Stimulated activated CD4-positive, alpha-beta T cell treated with anti-CD3 and anti-CD28 coated beads, Interleukin-2, amount 100 ng/mL, for 48 hours (primary cell): ENCODE measurements at regions not wholly inside any gene's neighbourhood (a gene's known extent, or its start where the extent isn't known, plus 50 kb on each side); places are given as distances from the start of the nearest gene placed in this dataset.
"Not testable (repeated sequence)": the region's sequence is repeated elsewhere in the genome, so short reads cannot be mapped to it uniquely, and the experiment has no call there.

Source experiments
- DNase-seq, 2 donors: peaks; one replicate each; pipeline ENCODE4 v3.0.0-alpha.2; 2020

DNA sequence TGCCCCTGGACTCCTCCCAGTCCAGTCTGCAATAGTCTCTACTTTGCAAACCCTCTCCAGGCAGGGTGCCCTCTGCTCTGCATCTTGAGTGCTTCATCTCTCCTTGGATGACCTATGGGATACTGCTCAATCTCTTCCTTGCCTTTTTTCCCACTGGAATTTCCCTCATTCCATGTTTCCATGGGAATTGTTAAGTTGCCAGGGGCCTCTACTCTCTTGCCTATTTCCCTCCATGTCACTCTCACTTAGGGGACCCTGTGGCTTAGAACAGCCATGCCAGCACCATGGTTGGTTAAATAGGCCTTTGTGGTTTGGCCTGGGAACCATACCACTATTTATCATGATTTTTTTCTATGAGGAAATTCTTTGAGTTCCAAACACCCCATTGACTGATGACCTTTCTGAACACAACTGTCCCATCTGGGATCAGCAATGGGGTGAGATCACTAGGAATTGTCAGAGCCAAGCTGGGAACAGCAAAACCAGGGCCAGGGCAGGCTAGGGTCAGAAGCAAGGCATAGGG lies 91.4 kb upstream of the RBMS1 start:
- DNase-seq: no peak

DNA sequence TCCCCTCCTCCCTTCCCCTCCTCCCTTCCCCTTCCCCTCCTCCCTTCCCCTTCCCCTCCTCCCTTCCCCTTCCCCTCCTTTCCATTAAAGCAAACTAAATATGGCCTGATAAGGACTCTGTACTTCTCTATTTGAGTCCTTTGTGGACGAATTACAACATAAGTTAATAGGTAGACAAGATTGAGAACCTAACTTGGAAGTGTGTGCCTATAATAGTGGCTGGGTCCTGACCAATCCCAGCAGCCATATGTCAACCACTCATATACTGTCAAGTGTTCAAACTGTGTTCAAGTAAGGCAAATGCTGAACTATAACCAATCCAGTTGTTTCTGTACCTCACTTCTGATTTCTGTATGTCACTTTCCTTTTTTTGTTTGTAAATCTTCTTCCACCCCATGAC lies 97.1 kb upstream of the RBMS1 start:
- DNase-seq: no peak

DNA sequence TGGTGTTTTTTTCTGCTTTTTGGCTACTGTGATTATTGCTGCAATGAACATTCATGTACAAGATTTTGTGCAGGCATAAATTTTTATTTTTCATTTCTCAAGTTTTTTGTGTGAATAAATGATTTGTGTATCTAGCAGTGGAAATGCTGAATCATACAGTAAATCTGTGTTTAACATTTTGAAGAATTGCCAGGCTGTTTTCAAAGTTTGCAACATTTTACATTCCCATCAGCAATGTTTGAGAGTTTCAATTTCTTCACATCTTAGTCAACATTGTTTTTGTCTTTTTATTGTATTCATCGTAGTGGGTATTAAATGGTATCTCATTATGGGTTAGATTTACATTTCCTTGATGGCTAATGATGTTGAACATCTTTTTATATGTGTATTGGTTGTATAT lies 98.8 kb upstream of the RBMS1 start:
- DNase-seq: no peak

DNA sequence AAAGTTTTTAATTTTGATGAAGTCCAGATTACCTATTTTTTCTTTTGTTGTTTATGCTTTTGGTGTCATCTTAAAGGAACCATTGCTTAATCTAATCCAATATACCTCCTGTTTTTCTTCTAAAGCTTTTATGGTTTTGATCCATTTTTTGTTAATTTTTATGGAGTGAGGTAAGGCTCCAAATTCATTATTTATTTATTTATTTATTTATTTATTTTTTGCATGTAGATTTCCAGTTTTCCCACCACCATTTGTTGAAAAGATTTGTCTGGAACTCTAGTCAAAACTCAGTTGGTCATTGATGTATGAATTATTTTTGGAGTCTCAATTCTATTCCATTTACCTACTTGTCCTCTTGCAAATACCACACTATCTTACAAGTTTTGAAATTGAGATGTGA lies 99.4 kb upstream of the RBMS1 start:
- DNase-seq: no peak

DNA sequence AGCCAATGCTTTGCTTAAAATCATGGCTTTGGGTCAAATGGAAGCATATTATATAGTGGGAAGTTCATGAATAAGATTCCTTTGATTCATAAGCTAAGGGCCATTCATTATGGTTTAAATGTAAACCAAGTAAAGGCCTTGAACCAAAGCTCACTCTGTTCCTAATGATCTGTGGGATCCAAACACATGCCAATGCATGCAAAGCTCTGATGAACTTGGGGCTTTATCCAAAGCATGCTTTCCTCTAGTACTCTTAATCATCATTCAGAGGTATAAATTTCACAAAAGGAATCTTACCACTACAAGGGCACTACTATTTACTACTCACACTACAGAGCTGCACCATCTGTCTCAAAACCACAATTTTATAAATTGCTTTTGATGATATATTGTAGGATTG lies 102.8 kb upstream of the RBMS1 start:
- DNase-seq: no peak

DNA sequence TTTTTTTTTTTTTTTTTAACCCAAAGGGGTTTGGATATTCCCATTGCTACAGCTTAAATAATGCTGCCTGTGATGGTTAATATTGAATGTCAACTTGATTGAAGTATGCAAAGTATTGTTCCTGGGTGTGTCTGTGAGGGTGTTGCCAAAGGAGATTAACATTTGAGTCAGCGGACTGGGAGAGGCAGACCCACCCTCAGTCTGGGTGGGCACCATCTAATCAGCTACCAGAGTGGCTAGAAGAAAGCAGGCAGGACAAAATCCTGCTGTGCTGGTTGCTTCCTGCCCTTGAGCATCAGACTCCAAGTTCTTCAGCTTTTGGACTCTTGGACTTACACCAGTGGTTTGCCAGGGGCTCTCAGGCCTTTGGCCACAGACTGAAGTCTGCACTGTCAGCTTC lies 106.8 kb upstream of the RBMS1 start:
- not testable (repeated sequence) for DNase-seq

DNA sequence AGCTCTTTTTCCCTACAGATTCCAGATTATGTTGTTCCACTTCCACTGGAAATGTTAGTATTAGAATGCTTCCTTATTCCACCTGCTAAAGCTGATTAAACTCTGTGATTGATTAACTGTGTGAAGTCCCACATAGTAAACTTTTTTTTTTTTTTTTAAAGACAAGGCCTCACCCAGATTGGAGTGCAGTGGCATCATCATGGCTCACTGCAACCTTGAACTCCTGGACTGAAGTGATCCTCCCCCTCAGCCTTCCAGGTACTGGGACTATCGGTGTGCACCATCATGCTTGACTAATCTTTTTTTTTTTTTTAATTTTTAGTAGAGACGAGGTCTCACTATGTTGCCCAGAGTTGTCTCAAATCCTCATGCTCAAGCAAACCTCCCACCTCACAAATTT lies 108.5 kb upstream of the RBMS1 start:
- DNase-seq: no peak

DNA sequence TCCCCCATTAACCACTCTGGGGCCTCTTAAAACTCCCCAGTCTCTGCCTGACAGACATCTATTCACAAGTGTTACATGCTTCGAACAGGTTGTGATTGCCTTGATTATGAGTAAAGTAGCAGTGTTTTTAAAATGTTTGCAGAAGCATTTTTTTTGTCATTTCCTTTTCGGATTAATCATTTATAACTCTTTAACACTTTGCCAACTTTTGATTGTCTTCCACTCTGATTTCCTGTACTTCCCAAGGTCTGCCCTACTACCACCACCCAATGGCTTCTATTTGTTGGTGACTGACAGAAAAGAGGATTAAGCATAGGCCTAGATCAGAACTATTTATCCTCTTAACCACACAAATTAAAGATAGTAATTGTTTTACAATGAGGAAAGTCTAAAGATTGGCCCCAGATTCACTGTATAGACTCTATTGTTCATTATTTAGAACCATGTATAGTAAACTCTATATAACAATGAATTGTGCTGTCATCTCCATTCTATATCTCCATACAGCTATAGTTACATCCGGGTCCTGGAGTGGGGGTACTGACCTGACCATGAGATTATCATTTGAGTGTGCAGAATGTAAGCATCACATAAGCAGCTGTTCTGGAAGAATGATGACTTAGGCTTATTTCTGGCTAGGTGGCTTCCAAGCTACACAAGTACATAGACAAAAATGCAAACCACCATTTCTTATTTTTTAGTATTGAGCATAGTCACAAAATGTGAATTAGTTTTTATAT lies 110.3 kb upstream of the RBMS1 start:
- DNase-seq: no peak

DNA sequence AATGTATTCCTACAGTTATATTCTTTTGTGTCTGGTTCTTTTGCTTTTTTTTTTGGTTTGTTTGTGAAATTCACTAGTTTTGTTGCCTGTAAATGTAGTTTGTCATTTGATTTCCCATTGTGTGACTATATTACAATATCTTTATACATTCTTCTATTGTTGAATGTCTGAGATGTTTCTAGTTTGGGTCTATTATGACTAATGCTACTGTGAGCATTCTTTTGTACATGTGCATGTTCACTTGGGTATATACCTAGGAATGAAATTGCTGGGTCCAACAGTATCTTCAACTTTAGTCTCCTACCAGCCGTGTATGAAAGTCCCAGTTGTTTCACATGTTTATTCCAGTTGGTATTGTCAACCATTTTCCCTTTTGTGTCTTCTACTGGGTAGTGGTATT lies 112.7 kb upstream of the RBMS1 start:
- no peak for DNase-seq

DNA sequence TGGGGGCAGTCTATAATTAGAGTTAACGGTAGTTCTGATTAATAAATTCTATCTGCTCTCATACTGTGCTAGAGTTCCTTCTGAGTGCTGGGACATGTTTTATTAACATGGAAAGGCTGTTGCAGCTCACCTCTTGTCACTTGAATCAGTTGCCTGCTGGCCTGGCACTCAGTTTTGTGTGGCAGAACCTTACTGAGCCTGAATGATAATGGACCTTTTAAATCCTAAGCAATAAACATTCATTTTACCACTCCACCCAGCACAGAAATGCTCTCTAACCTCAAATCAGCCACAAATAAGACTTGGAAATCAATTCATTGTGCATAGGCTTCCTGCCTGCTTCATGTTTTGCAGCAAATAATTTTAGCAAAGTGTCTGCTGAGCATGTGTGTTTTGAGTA lies 115.0 kb upstream of the RBMS1 start:
- no peak for DNase-seq

DNA sequence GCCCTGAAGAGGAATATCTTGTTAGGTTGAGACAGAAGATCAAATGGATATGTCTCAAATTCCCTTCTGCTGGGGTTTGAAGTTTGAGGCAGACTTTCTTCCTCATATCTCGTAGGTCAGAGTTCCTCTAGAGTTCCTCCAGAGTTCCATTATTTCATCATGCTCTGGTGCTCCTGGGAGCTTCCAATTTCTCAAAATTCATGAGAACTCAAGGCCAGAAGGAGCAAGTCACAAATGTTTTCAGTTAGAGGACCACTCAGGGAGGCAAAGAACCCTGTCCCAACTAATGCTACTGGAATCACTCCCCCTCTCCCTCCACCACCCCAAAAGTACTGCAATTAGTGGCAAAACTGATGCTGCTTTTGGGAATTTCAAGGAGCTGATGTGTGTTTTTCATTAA lies 115.7 kb upstream of the RBMS1 start:
- DNase-seq: no peak

DNA sequence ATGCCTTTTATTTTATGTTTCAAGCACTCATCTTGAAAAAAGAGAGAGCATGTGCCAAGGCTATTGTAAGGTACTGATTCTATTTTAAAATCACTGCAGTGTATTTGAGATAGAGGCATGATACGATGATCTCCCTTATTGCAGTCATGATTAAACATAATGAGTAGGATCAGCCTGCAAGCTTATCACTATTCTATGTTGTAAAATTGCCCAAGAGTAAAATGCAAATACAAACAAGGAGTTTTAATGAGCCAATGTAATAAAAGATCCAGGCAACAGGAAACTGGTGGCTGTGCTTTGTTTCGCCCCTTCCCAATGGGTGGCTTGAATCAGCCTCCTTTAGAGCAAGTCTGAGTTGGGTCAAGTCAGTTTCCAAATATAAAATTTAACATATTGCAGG lies 116.4 kb upstream of the RBMS1 start:
- DNase-seq: no peak

DNA sequence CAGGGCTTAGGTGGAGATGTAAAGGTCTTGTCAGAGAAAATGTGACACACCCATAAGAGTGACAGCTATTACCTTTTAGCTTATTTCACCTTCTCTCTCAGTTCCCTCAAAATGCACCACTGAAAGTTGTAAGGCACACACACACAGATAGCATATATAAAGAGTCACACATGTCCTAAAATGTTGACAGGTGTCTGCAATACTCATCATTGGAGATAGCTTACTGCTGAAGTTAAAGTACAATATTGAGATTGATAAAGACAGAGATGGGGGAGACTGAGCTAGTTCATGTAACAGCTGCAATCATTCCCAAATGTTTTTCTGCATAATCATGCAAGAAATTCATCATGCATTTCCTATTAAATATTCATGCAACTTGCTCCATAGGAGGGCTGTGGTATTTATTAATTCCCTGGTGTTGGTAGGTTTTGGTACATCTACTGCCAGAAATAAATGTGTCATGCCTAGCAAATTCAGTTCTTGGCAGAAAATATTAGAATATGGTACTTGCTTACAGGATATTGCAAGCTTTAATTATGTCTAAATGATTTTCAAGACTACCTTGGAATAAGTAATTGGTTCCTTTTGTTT lies 118.8 kb upstream of the RBMS1 start:
- no peak for DNase-seq

DNA sequence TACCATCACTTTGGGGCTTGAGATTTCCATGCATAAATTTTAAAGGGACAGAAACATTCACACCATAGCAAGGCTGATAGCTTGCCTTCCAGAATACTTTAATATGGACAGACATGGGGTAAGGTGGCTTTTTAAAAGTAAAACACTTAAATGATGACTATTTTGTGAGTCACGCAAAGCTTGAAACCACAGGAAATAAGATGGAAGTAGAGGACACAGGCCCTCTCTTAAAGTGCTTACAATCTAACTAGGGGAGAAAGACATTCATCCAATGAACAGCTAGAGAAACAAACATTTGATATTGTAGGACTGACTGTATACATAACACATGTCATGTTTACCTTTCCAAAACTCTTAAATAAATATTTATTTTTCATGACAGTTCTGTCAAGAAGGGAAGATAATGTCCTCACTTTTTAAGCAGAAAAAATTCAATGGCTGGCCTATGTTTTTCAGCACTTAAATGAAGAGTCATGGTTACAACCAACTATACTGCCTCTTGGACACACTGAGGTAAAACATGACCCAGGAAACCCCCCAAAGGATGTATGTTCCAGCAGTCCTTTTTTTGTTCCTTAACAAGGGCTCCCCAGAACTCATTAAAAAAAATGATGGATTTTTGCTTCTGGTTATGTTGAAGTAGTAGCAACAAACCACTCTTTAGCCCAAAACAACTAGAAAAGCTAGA lies 120.0 kb upstream of the RBMS1 start:
- DNase-seq: no peak

DNA sequence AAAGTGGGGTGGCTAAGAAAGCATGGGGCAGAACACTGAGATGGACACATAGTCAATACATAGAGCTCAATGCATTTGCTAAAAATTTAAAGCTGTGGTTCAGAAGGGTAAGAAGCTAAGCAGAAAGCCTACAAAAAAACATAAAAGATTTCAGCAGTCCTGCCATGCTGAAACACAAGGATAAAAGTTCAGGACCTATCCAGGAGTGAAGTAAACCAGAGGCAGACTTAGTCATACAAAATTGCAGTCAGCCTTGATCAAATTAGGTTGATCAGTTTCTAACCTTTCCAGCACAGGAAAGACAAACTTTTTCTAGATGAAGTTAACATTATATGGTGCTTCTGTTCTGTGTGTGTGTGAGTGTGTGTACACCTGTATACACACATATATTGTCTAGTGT lies 120.8 kb upstream of the RBMS1 start:
- no peak for DNase-seq

DNA sequence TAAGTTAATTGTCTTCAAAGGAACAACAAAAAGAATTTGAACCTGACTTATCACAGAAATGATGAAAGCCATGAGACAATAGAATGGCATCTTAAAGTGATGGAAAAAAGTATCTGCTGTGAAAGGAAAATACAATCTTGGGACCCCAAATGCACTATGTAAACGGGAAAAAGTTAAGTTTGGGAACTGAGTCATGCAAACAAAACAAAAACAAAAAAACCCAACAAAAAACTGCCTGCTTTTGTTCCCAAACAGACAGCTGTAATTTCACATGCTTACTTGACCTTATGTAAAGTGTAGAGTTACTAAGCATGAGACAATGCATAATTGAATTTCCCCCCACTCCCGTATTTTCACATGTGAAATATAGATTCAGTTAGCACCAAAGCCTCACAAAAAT lies 122.1 kb upstream of the RBMS1 start:
- no peak for DNase-seq

DNA sequence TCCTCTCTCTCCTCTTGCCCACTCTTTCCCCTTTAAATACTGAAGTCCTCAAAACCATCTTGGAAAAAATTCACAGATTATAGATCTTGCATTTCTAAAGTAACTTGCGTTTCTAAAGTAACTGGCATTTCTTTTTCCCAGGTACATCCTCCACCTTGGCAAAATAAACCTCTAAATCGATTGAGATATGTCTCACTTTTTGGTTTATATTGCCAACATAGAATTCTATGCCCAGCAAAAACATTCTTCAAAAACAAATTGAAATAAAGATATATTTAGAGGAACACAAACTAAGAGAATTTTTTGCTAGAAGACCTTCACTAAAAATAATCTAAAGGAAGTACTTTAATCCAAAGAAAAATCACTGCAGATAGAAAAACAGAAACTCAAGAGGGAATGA lies 122.5 kb upstream of the RBMS1 start:
- DNase-seq: no peak

DNA sequence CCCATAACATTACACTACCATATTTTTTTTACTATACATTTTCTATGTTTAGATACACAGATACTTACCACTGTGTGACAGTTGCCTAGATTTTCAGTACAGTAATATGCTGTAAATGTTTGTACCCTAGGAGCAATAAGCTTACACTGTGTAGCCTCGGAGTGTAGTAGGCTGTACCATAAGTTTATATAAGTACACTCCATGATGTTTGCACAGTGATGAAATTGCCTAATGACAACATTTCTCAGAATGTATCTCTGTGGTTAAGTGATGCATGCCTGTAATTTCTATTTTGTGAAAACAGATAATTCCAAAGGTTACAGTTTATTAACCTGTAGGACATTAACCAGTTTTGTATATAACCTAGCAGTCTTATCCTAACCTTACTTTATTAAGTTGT lies 128.1 kb upstream of the RBMS1 start:
- no peak for DNase-seq

DNA sequence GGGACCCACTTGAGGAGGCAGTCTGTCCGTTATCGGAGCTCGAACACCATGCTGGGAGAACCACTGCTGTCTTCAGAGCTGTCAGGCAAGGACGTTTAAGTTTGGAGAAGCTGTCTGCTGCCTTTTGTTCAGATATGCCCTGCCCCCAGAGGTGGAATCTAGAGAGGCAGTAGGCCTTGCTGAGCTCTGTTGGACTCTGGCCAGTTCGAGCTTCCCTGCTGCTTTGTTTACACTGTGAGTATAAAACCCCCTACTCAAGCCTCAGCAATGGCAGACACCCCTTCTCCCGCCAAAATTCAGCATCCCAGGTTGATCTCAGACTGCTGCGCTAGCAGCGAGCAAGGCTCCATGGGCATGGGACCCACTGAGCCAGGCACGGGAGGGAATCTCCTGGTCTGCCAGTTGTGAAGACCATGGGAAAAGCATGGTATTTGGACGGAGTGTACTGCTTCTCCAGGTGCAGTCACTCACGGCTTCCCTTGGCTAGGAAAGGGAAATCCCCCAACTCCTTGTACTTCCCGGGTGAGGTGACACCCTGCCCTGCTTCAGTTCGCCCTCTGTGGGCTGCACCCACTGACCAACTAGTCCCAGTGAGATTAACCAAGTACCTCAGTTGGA lies 134.5 kb upstream of the RBMS1 start:
- not testable (repeated sequence) for DNase-seq

DNA sequence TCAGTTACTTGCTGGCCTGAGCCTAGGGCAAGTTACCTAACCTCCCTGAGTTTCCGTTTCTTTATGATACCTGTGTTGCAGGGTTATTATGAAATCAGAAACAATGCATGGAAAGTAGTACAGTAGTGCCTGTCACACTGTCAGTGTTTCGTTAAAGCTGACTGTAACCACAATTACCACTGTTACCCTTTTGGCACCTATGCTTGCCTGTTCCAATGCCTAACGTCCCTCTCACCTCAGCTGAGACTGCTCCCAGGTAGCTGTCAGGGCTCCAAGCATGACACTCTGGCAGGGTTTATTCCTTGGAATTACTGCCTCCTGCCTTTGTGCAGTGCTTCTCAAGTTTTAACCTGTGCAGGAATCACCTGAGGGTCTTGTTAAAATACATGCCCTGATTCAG lies 135.2 kb upstream of the RBMS1 start:
- DNase-seq: no peak

DNA sequence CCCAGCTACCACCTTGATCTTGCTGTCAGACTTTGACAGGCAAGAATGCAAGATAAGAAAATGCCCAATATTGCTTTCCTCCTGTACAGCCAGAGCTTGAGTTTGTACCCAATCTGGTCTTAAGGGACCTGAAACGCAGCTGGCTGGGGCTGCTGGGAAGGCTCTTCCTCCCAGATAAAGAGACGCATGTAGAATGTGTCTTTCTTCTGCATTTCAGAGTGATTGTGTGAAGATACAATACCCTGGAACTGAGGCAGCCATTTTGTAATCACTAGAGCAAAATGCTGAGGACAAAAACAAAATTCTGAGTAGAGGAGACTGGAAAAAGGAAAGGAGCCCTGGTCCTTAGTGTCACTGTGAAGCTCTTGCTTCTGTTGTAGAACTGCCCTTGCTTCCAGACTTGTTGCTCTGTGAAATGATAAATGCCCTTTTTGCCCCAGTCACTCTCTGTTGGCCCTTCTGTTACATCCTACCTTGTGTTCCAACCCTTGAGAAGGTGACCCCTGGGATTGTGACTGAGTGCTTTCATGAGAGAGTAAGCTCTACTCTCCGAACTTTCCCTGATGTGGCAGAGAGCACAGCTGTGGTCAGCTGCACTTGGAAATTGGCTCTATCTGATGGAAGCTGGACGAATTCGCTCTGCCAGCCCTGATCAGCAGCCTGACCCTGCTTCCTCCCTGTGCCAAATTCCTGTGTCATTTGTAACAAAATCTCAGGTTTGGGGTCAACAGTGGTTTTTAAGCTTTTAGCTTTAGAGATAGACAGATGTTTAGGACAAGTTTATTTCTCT lies 137.4 kb upstream of the RBMS1 start:
- DNase-seq: no peak

DNA sequence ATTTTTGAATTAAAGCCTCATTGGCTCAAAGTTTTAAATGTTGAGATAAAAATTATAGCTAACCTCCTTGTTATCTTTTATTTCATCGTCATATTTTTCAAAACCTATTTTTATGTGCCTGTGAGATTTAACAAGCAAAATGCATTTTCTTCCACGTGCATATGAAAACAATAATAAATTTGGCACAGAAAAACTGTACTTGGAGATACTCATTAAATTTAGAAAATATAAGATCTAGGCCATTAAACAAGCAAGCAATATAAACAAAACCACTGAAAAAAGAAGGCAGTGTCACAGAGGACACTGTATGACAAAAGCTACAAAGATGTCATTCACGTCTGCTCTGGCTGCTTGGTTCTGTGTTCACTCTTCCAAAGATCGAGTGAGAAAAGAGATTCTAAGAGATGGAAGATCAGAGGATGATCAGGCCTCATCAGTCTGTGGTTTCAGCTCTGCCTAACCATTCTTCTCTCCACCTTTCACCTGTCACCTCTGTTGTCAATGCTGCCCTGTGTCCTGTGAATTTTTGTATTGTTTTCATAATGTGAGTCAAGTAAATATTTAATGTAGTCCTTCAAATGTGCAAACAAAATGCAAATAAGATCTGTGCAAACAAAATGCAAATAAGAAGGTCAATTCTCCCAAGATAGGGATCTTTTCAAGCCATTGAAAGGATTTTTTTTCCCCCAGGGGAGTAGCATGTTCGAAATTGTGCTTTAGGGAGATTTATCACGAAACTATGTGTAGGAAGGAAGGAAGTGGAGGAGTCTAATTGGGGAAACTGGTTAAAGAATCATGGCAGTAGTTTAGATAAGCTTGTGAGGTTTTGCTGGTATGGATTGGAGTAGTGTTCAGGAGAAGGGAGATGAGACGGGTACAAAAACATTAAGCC lies 138.7 kb upstream of the RBMS1 start:
- DNase-seq: no peak
